AG09309 (cell line): ENCODE measurements at regions not wholly inside any gene's neighbourhood (a gene's known extent, or its start where the extent isn't known, plus 50 kb on each side); places are given as distances from the start of the nearest gene placed in this dataset.
A peak's percentile ranks its signal among the peaks of the same experiment; 100 is the strongest.

Source experiments
- DNase-seq: peaks from one replicate; pipeline ENCODE4 v3.0.0-alpha.2; 2010; ENCODE audit warnings: low read depth
- H3K4me3 ChIP-seq: 2 replicates; pipeline ENCODE4 v1.5.1; 2011; ENCODE audit warnings: mild to moderate bottlenecking, low read depth, low read length, moderate library complexity; ENCODE audit not compliant: control insufficient read depth
- CTCF ChIP-seq: IDR thresholded peaks from 2 replicates; pipeline ENCODE4 v1.5.1; 2011; ENCODE audit warnings: mild to moderate bottlenecking, low read depth, low read length, inconsistent platforms; ENCODE audit not compliant: insufficient read depth, control insufficient read depth; ENCODE audit errors: missing control alignments

GRCh38 chr3:120544361-120544760, 51.8 kb upstream of the NDUFB4 start:
- no peak overlapping the region for H3K4me3 ChIP-seq
- no peak for DNase-seq
- TF ChIP-seq CTCF: no peak

GRCh38 chr3:120536642-120537041, 59.5 kb upstream of the NDUFB4 start:
- no peak for DNase-seq
- TF ChIP-seq CTCF: no peak
- no peak overlapping the region for H3K4me3 ChIP-seq

- H3K4me3 ChIP-seq: no peak overlapping the region
- no peak for TF ChIP-seq CTCF
- DNase-seq: no peak
Measured at GRCh38 chr3:120532969-120533368, 63.2 kb upstream of the NDUFB4 start.

- no peak for TF ChIP-seq CTCF
- no peak for DNase-seq
Measured at GRCh38 chr3:120528163-120528562, 68.0 kb upstream of the NDUFB4 start.

GRCh38 chr3:120526011-120526870, 69.9 kb upstream of the NDUFB4 start:
- no peak overlapping the region for H3K4me3 ChIP-seq
- no peak for DNase-seq
- no peak for TF ChIP-seq CTCF

More at GRCh38 chr3:120528163-120528562, 68.0 kb upstream of the NDUFB4 start:
- H3K4me3 ChIP-seq: no peak overlapping the region

- H3K4me3 ChIP-seq: no peak overlapping the region
- peak; percentile 18 for DNase-seq
- TF ChIP-seq CTCF: no peak
Measured at GRCh38 chr3:120524171-120524923, 71.8 kb upstream of the NDUFB4 start.
